ENCODE measurements at regions not wholly inside any gene's neighbourhood (a gene's known extent, or its start where the extent isn't known, plus 50 kb on each side); places are given as distances from the start of the nearest gene placed in this dataset.

DNA sequence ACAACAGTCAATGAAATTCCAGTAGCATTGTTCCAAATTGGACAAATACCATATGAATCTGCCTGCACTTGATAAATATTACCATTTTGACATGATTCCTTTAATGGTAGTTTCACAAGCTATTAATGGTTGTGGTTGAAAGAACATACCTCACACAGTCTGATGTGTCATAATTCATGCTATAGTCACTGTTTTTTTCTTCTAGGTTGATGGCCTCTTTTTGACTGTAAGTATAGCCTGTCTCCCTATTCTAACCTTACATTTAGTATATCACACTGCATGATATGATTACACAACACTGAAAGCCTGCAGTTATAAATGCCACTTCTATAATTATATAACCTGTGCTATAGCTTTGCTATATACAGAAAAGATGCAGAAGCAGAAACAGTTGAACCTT lies 834.1 kb downstream of the NSUN3 start:
- TF ChIP-seq, protein P1, sequence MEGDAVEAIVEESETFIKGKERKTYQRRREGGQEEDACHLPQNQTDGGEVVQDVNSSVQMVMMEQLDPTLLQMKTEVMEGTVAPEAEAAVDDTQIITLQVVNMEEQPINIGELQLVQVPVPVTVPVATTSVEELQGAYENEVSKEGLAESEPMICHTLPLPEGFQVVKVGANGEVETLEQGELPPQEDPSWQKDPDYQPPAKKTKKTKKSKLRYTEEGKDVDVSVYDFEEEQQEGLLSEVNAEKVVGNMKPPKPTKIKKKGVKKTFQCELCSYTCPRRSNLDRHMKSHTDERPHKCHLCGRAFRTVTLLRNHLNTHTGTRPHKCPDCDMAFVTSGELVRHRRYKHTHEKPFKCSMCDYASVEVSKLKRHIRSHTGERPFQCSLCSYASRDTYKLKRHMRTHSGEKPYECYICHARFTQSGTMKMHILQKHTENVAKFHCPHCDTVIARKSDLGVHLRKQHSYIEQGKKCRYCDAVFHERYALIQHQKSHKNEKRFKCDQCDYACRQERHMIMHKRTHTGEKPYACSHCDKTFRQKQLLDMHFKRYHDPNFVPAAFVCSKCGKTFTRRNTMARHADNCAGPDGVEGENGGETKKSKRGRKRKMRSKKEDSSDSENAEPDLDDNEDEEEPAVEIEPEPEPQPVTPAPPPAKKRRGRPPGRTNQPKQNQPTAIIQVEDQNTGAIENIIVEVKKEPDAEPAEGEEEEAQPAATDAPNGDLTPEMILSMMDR (IDR thresholded peaks at IDR 0.05; ENCODE audit: low read length), result no peak
- TF ChIP-seq EZH2 (IDR thresholded peaks at IDR 0.05; ENCODE audit: borderline replicate concordance, low read length), result no peak
